Osteocyte (in vitro differentiated cells): ENCODE measurements at regions not wholly inside any gene's neighbourhood (a gene's known extent, or its start where the extent isn't known, plus 50 kb on each side); places are given as distances from the start of the nearest gene placed in this dataset.
A peak's percentile ranks its signal among the peaks of the same experiment; 100 is the strongest.

Experiments used
- DNase-seq: peaks from one replicate; pipeline ENCODE4 v3.0.0; 2021; ENCODE audit warnings: mixed read lengths; ENCODE audit not compliant: unreplicated experiment; ENCODE audit errors: extremely low spot score
- H3K27ac Mint-ChIP-seq: one replicate; pipeline ENCODE4 v1.8.0; 2021; ENCODE audit warnings: mild to moderate bottlenecking, mixed read lengths; ENCODE audit not compliant: unreplicated experiment
- H3K27me3 Mint-ChIP-seq: one replicate; pipeline ENCODE4 v1.8.0; 2021; ENCODE audit warnings: mixed read lengths; ENCODE audit not compliant: unreplicated experiment
- H3K36me3 Mint-ChIP-seq: one replicate; pipeline ENCODE4 v1.8.0; 2021; ENCODE audit warnings: mixed read lengths; ENCODE audit not compliant: unreplicated experiment
- H3K4me1 Mint-ChIP-seq: one replicate; pipeline ENCODE4 v1.8.0; 2021; ENCODE audit warnings: mixed read lengths; ENCODE audit not compliant: unreplicated experiment
- H3K4me3 Mint-ChIP-seq: one replicate; pipeline ENCODE4 v1.8.0; 2021; ENCODE audit warnings: mild to moderate bottlenecking, moderate library complexity, mixed read lengths; ENCODE audit not compliant: unreplicated experiment
- H3K9me3 Mint-ChIP-seq: one replicate; pipeline ENCODE4 v1.8.0; 2021; ENCODE audit warnings: mixed read lengths; ENCODE audit not compliant: unreplicated experiment
- TF ChIP-seq, protein P1 (sequence below): fragments of 200-600 bp; sonication (generic); IDR thresholded peaks from 2 replicates; pipeline ENCODE4 v1.5.0; 2021; ENCODE audit warnings: antibody characterized with exemption, mild to moderate bottlenecking, moderate library complexity

GRCh38 chr2:106996171-106996769, 110.3 kb upstream of the ST6GAL2 start:
- no peak overlapping the region for H3K4me3 Mint-ChIP-seq
- no peaks in the 10 kb centered on the region for H3K27me3 Mint-ChIP-seq
- DNase-seq, result no peak
- peak overlapping the region; percentile 36 for H3K27ac Mint-ChIP-seq
- H3K9me3 Mint-ChIP-seq, result peaks cover 1% of the 10 kb centered on the region
- peaks cover 22% of the 10 kb centered on the region for H3K4me1 Mint-ChIP-seq
- TF ChIP-seq, protein P1, sequence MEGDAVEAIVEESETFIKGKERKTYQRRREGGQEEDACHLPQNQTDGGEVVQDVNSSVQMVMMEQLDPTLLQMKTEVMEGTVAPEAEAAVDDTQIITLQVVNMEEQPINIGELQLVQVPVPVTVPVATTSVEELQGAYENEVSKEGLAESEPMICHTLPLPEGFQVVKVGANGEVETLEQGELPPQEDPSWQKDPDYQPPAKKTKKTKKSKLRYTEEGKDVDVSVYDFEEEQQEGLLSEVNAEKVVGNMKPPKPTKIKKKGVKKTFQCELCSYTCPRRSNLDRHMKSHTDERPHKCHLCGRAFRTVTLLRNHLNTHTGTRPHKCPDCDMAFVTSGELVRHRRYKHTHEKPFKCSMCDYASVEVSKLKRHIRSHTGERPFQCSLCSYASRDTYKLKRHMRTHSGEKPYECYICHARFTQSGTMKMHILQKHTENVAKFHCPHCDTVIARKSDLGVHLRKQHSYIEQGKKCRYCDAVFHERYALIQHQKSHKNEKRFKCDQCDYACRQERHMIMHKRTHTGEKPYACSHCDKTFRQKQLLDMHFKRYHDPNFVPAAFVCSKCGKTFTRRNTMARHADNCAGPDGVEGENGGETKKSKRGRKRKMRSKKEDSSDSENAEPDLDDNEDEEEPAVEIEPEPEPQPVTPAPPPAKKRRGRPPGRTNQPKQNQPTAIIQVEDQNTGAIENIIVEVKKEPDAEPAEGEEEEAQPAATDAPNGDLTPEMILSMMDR, result no peak
- H3K36me3 Mint-ChIP-seq, result no peaks in the 10 kb centered on the region

- TF ChIP-seq, protein P1, result no peak
- no peak overlapping the region for H3K27ac Mint-ChIP-seq
- peaks cover 32% of the 10 kb centered on the region for H3K4me1 Mint-ChIP-seq
Observed at GRCh38 chr2:106997204-106997603, 111.2 kb upstream of the ST6GAL2 start.

DNA sequence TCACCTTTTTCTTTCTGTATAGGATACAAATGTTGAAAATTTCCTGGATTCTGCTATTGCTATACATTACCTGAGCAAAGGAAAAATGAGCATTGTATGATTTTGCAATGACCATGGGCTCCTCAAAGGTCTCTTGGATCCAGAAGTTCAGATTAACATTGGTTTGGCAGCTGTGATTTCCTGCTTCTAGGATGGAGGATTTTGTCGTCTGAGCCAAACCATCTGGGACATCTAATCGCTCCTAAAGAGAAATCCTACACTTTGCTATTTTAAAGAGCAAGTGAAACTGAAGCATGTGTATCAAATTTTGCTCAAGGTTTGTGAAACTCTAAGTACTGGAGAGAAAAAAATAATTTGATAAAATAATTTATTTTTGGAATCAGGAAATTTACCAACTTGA, 115.1 kb upstream of the ST6GAL2 start:
- peaks cover 38% of the 10 kb centered on the region for H3K4me1 Mint-ChIP-seq
- DNase-seq, result no peak

More at GRCh38 chr2:106997204-106997603, 111.2 kb upstream of the ST6GAL2 start:
- Mint-ChIP-seq H3K27me3 (no peaks in the 10 kb centered on the region), H3K9me3 (no peaks in the 10 kb centered on the region), H3K4me3 (no peak overlapping the region), H3K36me3 (no peaks in the 10 kb centered on the region)
- DNase-seq, result no peak

GRCh38 chr2:107001551-107001950, 115.6 kb upstream of the ST6GAL2 start:
- Mint-ChIP-seq H3K27me3 (no peaks in the 10 kb centered on the region), H3K27ac (peak overlapping the region; percentile 83), H3K9me3 (no peaks in the 10 kb centered on the region), H3K36me3 (no peaks in the 10 kb centered on the region), H3K4me3 (no peak overlapping the region), H3K4me1 (peaks cover 34% of the 10 kb centered on the region)
- TF ChIP-seq, protein P1, result no peak
- no peak for DNase-seq

More for the DNA sequence above, 115.1 kb upstream of the ST6GAL2 start:
- TF ChIP-seq, protein P1, result no peak
- Mint-ChIP-seq H3K9me3 (no peaks in the 10 kb centered on the region), H3K27me3 (no peaks in the 10 kb centered on the region), H3K36me3 (no peaks in the 10 kb centered on the region), H3K27ac (peak overlapping the region; percentile 9), H3K4me3 (no peak overlapping the region)

- Mint-ChIP-seq H3K4me3 (no peak overlapping the region), H3K27me3 (no peaks in the 10 kb centered on the region), H3K4me1 (peaks cover 34% of the 10 kb centered on the region), H3K36me3 (no peaks in the 10 kb centered on the region), H3K27ac (peak overlapping the region; percentile 83), H3K9me3 (no peaks in the 10 kb centered on the region)
- TF ChIP-seq, protein P1, result no peak
- no peak for DNase-seq
Observed at GRCh38 chr2:107001964-107002696, 116.2 kb upstream of the ST6GAL2 start.
